ENCODE measurements at regions not wholly inside any gene's neighbourhood (a gene's known extent, or its start where the extent isn't known, plus 50 kb on each side); places are given as distances from the start of the nearest gene placed in this dataset.

- DNase-seq (ENCODE audit: low read depth): no peak
Measured at GRCh38 chr2:46239175-46239846, 57.9 kb upstream of the EPAS1 start.

GRCh38 chr2:46239847-46240181, 57.4 kb upstream of the EPAS1 start:
- peak; percentile 51 for DNase-seq (ENCODE audit: low read depth)

DNA sequence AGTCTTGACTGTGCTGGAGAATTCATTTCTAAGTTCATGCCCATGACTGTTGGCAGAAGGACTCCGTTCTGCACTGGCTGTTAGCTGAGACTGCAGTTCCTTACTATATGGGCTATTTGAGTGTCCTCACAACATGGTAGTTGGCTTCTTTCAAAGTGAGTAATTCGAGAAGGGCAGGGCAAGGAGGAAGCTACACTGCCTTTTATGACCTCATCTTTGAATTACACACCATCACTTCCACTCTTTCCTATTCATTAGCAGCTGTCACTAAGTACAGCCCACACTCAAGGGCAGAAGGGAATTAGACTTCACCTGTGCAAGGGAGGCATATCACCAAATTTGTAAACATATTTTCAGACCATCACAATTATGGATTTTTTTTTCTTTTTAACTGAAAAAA, 55.9 kb upstream of the EPAS1 start:
- no peak for DNase-seq (ENCODE audit: low read depth)

- no peak for DNase-seq (ENCODE audit: low read depth)
Measured at GRCh38 chr2:46245869-46246268, 51.3 kb upstream of the EPAS1 start.

DNA sequence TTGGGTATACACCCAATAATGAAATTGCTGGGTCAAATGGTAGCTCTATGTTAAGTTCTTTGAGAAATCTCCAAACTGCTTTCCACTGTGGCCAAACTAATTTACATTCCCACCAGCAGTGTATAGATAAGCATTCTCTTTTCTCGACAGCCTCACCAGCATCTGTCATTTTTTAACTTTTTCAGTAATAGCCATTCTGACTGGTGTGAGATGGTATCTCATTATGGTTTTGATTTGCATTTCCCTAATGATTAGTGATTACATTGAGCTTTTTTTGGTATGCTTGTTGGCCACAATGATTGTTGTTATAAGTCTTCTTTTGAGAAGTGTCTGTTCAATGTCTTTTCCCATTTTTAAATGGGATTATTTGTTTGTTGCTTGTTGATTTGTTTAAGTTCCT, 50.4 kb upstream of the EPAS1 start:
- no peak for DNase-seq (ENCODE audit: low read depth)

Measured in stimulated activated CD4-positive, alpha-beta T cell treated with anti-CD3 and anti-CD28 coated beads, Interleukin-2, amount 100 ng/mL, for 4 hours (primary cell).